ENCODE measurements at regions not wholly inside any gene's neighbourhood (a gene's known extent, or its start where the extent isn't known, plus 50 kb on each side); places are given as distances from the start of the nearest gene placed in this dataset.

GRCh38 chr6:84415517-84415916 is 188.1 kb upstream of the CEP162 start:
- no peaks in the 10 kb centered on the region for H3K27me3 ChIP-seq (replicated peaks in 1 of 4; ENCODE audit: control insufficient read depth in 3 of 4, extremely low read depth in 1 of 4, insufficient read depth in 3 of 4, low read length in 3 of 4)
- H3K14ac ChIP-seq (ENCODE audit: insufficient read length): no peak overlapping the region
- no peak overlapping the region for H3K27ac ChIP-seq (ENCODE audit: low read depth, low read length)
- H4K8ac ChIP-seq (ENCODE audit: extremely low read depth, insufficient read depth, low read length): no peak overlapping the region
- ChIA-PET POLR2A (ENCODE audit: partially characterized antibody) (interaction anchor here (0.6 kb wide), 1 partner anchor 69 kb away, joined by 3 read pairs; no protein-coding TSS in a partner anchor), CTCF (ENCODE audit: partially characterized antibody) (no interaction called here)
- H3K9ac ChIP-seq (replicated peaks in 1 of 4; ENCODE audit: extremely low read depth in 1 of 4, low read depth in 3 of 4, low read length in 3 of 4): no peak overlapping the region
- no peak overlapping the region for H3K4me2 ChIP-seq (ENCODE audit: insufficient read depth in 1 of 2, low read depth in 2 of 2, low read length in 2 of 2)
- H3K79me1 ChIP-seq (ENCODE audit: low read depth, low read length): no peaks in the 10 kb centered on the region
- H2BK20ac ChIP-seq (ENCODE audit: low read length): no peak overlapping the region
- H3K18ac ChIP-seq (ENCODE audit: extremely low read depth, low read length): no peak overlapping the region
- H3K79me2 ChIP-seq (ENCODE audit: control insufficient read depth in 1 of 2, insufficient read depth in 2 of 2, low read length in 2 of 2): no peaks in the 10 kb centered on the region
- no peak for DNase-seq (ENCODE audit: low read depth in 1 of 2, low spot score in 2 of 2)
- H3K36me3 ChIP-seq (ENCODE audit: control insufficient read depth in 2 of 4, insufficient read depth in 4 of 4, low read length in 3 of 4): no peaks in the 10 kb centered on the region
- H2BK120ac ChIP-seq (replicated peaks; ENCODE audit: low read depth, low read length): no peak overlapping the region
- no peak overlapping the region for H4K5ac ChIP-seq (ENCODE audit: insufficient read length, low read depth, low read length)
- TF ChIP-seq RAD21 (IDR thresholded peaks at IDR 0.05 in 1 of 2, conservative IDR thresholded peaks at IDR 0.05 in 1 of 2; ENCODE audit: low read depth in 2 of 2, low read length in 2 of 2): no peak
- TF ChIP-seq RBBP5 (IDR thresholded peaks at IDR 0.05; ENCODE audit: borderline replicate concordance, low read depth, low read length): no peak
- no peak for TF ChIP-seq HDAC2 (IDR thresholded peaks at IDR 0.05; ENCODE audit: borderline replicate concordance in 1 of 2, low read depth in 2 of 2, low read length in 2 of 2)
- TF ChIP-seq GABPA (IDR thresholded peaks at IDR 0.05; ENCODE audit: borderline replicate concordance, insufficient read depth, low read length): no peak
- TF ChIP-seq RNF2 (IDR thresholded peaks at IDR 0.05; ENCODE audit: borderline replicate concordance, low read depth, low read length, missing control alignments, poor library complexity, severe bottlenecking): no peak
- TF ChIP-seq CTCF (IDR thresholded peaks at IDR 0.05; ENCODE audit: control extremely low read depth in 1 of 3, insufficient read depth in 1 of 3, low read depth in 1 of 3, low read length in 3 of 3): no peak
- TF ChIP-seq EZH2 (IDR thresholded peaks at IDR 0.05; ENCODE audit: low read depth, low read length, severe bottlenecking): no peak
- no peak for TF ChIP-seq ATF3 (IDR thresholded peaks at IDR 0.05; ENCODE audit: insufficient read depth, low read depth, low read length)
- FAIRE-seq: no peak
- H3K56ac ChIP-seq (replicated peaks; ENCODE audit: insufficient read length, low read depth, low read length): no peak overlapping the region
- no peaks in the 10 kb centered on the region for H3K4me1 ChIP-seq (replicated peaks in 1 of 4; ENCODE audit: control insufficient read depth in 3 of 4, insufficient read depth in 4 of 4, low read length in 3 of 4)
- H2BK5ac ChIP-seq (ENCODE audit: low read depth, low read length): no peak overlapping the region
- no peak overlapping the region for H2AK5ac ChIP-seq (ENCODE audit: low read depth, low read length)
- no peak overlapping the region for H2AFZ ChIP-seq (ENCODE audit: low read length)
- no peaks in the 10 kb centered on the region for H4K20me1 ChIP-seq (replicated peaks in 1 of 2; ENCODE audit: control insufficient read depth in 1 of 2, insufficient read depth in 2 of 2, low read length in 2 of 2)
- no peak overlapping the region for H4K91ac ChIP-seq (replicated peaks; ENCODE audit: insufficient read length, low read length)
- WGBS, 2 experiments (ENCODE audit: extremely low coverage in 1 of 2, insufficient coverage in 1 of 2, insufficient read length in 1 of 2, insufficient replicate concordance in 2 of 2, low coverage in 1 of 2, low lambda C conversion rate in 2 of 2, missing lambda C conversion rate in 1 of 2): 80% methylated on average over 6 of the region's 6 CpGs; no CpG with 5 or more reads in 1 of the 2 experiments
- H3K23ac ChIP-seq (ENCODE audit: insufficient read length): no peak overlapping the region
- H3K4ac ChIP-seq (replicated peaks; ENCODE audit: insufficient read length, low read depth, low read length): no peak overlapping the region
- H2BK12ac ChIP-seq (ENCODE audit: low read depth, low read length): no peak overlapping the region
- H3K23me2 ChIP-seq (ENCODE audit: low read depth, low read length): no peaks in the 10 kb centered on the region
- H3K4me3 ChIP-seq (ENCODE audit: extremely low read depth in 1 of 4, insufficient read depth in 2 of 4, low read depth in 3 of 4, low read length in 4 of 4): no peak overlapping the region
- no peak overlapping the region for H2BK15ac ChIP-seq (ENCODE audit: low read length)
- H3K9me3 ChIP-seq (ENCODE audit: insufficient read depth in 2 of 2, low read depth in 1 of 2, low read length in 1 of 2): no peaks in the 10 kb centered on the region

All from H1 (cell line).